H7 (cell line): ENCODE measurements at regions not wholly inside any gene's neighbourhood (a gene's known extent, or its start where the extent isn't known, plus 50 kb on each side); places are given as distances from the start of the nearest gene placed in this dataset.
A peak's percentile ranks its signal among the peaks of the same experiment; 100 is the strongest.

ENCODE experiments used
- DNase-seq: peaks from one replicate; pipeline ENCODE4 v3.0.0; 2012
- H3K27me3 ChIP-seq: 2 replicates; pipeline ENCODE4 v1.6.0; 2011; ENCODE audit warnings: mild to moderate bottlenecking, low read length; ENCODE audit not compliant: control insufficient read depth, insufficient read depth
- H3K36me3 ChIP-seq: replicated peaks from 2 replicates; pipeline ENCODE4 v1.5.1; 2011; ENCODE audit warnings: low read length; ENCODE audit not compliant: control insufficient read depth, insufficient read depth
- H3K4me3 ChIP-seq: 2 replicates; pipeline ENCODE4 v1.5.1; 2011; ENCODE audit warnings: low read depth, mild to moderate bottlenecking, control low read depth, low read length, moderate library complexity; ENCODE audit not compliant: insufficient read depth

GRCh38 chr10:128247576-128247975 lies 121.4 kb upstream of the MKI67 start:
- Histone ChIP-seq H3K4me3 (no peak overlapping the region), H3K36me3 (no peaks in the 10 kb centered on the region), H3K27me3 (no peaks in the 10 kb centered on the region)
- no peak for DNase-seq

GRCh38 chr10:128254476-128254875 lies 128.3 kb upstream of the MKI67 start:
- no peaks in the 10 kb centered on the region for H3K27me3 ChIP-seq
- H3K4me3 ChIP-seq, result no peak overlapping the region
- DNase-seq, result no peak
- H3K36me3 ChIP-seq, result no peaks in the 10 kb centered on the region

- H3K27me3 ChIP-seq, result no peaks in the 10 kb centered on the region
- no peak overlapping the region for H3K4me3 ChIP-seq
- H3K36me3 ChIP-seq, result no peaks in the 10 kb centered on the region
- DNase-seq, result no peak
Measured at GRCh38 chr10:128257428-128257827, 131.2 kb upstream of the MKI67 start.

GRCh38 chr10:128258421-128258976 lies 132.3 kb upstream of the MKI67 start:
- H3K36me3 ChIP-seq, result no peaks in the 10 kb centered on the region
- no peak overlapping the region for H3K4me3 ChIP-seq
- no peak for DNase-seq
- H3K27me3 ChIP-seq, result no peaks in the 10 kb centered on the region

GRCh38 chr10:128263891-128264688 lies 137.9 kb upstream of the MKI67 start:
- DNase-seq, result peak; percentile 63
- H3K36me3 ChIP-seq, result no peaks in the 10 kb centered on the region
- H3K27me3 ChIP-seq, result no peaks in the 10 kb centered on the region
- no peak overlapping the region for H3K4me3 ChIP-seq

- Histone ChIP-seq H3K27me3 (no peaks in the 10 kb centered on the region), H3K36me3 (no peaks in the 10 kb centered on the region), H3K4me3 (no peak overlapping the region)
- DNase-seq, result peak; percentile 58
Measured at GRCh38 chr10:128265596-128265995, 139.4 kb upstream of the MKI67 start.

GRCh38 chr10:128267581-128267980 lies 141.4 kb upstream of the MKI67 start:
- no peaks in the 10 kb centered on the region for H3K27me3 ChIP-seq
- DNase-seq, result no peak
- no peak overlapping the region for H3K4me3 ChIP-seq
- no peaks in the 10 kb centered on the region for H3K36me3 ChIP-seq

- H3K4me3 ChIP-seq, result no peak overlapping the region
Measured at GRCh38 chr10:128268015-128268722, 141.9 kb upstream of the MKI67 start.

GRCh38 chr10:128274938-128275337 lies 148.7 kb upstream of the MKI67 start:
- DNase-seq, result no peak
- Histone ChIP-seq H3K27me3 (no peaks in the 10 kb centered on the region), H3K4me3 (no peak overlapping the region), H3K36me3 (no peaks in the 10 kb centered on the region)

More at GRCh38 chr10:128268015-128268722, 141.9 kb upstream of the MKI67 start:
- H3K36me3 ChIP-seq, result no peaks in the 10 kb centered on the region
- DNase-seq, result peak; percentile 91
- no peaks in the 10 kb centered on the region for H3K27me3 ChIP-seq

- Histone ChIP-seq H3K4me3 (no peak overlapping the region), H3K36me3 (no peaks in the 10 kb centered on the region), H3K27me3 (no peaks in the 10 kb centered on the region)
- DNase-seq, result no peak
Measured at GRCh38 chr10:128275388-128276177, 149.4 kb upstream of the MKI67 start.

- DNase-seq, result no peak
- H3K36me3 ChIP-seq, result no peaks in the 10 kb centered on the region
- no peaks in the 10 kb centered on the region for H3K27me3 ChIP-seq
- H3K4me3 ChIP-seq, result no peak overlapping the region
Measured at GRCh38 chr10:128277267-128277840, 151.1 kb upstream of the MKI67 start.

GRCh38 chr10:128278362-128278761 lies 152.1 kb upstream of the MKI67 start:
- no peaks in the 10 kb centered on the region for H3K36me3 ChIP-seq
- no peaks in the 10 kb centered on the region for H3K27me3 ChIP-seq
- DNase-seq, result no peak
- no peak overlapping the region for H3K4me3 ChIP-seq

- Histone ChIP-seq H3K27me3 (peaks cover under 1% of the 10 kb centered on the region), H3K36me3 (no peaks in the 10 kb centered on the region), H3K4me3 (no peak overlapping the region)
- DNase-seq, result no peak
Measured at GRCh38 chr10:128280271-128280670, 154.0 kb upstream of the MKI67 start.

- no peaks in the 10 kb centered on the region for H3K36me3 ChIP-seq
- DNase-seq, result no peak
- peaks cover 11% of the 10 kb centered on the region for H3K27me3 ChIP-seq
- no peak overlapping the region for H3K4me3 ChIP-seq
Measured at GRCh38 chr10:128281343-128281742, 155.1 kb upstream of the MKI67 start.
